GM10248 (cell line): ENCODE measurements at regions not wholly inside any gene's neighbourhood (a gene's known extent, or its start where the extent isn't known, plus 50 kb on each side); places are given as distances from the start of the nearest gene placed in this dataset.
"Not testable (repeated sequence)": the region's sequence is repeated elsewhere in the genome, so short reads cannot be mapped to it uniquely, and the experiment has no call there.

Experiments
- CTCF ChIA-PET: fragments of 300-600 bp; sonication (Branson Sonifier 250); formaldehyde crosslinking; extraction: SDS; loops from one replicate; lab custom pipeline; 2021; ENCODE audit warnings: antibody characterized with exemption; lab: Yijun Ruan, JAX
- POLR2A ChIA-PET: fragments of 350-650 bp; sonication (Branson Sonifier 250); formaldehyde crosslinking; extraction: SDS; loops from one replicate; lab custom pipeline; 2020; ENCODE audit warnings: antibody characterized with exemption; lab: Yijun Ruan, JAX
- DNase-seq: peaks from one replicate; pipeline ENCODE4 v3.0.0; 2012; ENCODE audit errors: extremely low spot score
- CTCF ChIP-seq: IDR thresholded peaks from 2 replicates; pipeline ENCODE4 v1.5.1; 2012; ENCODE audit warnings: mild to moderate bottlenecking, low read depth; ENCODE audit errors: extremely low read depth, missing control alignments, control extremely low read depth

DNA sequence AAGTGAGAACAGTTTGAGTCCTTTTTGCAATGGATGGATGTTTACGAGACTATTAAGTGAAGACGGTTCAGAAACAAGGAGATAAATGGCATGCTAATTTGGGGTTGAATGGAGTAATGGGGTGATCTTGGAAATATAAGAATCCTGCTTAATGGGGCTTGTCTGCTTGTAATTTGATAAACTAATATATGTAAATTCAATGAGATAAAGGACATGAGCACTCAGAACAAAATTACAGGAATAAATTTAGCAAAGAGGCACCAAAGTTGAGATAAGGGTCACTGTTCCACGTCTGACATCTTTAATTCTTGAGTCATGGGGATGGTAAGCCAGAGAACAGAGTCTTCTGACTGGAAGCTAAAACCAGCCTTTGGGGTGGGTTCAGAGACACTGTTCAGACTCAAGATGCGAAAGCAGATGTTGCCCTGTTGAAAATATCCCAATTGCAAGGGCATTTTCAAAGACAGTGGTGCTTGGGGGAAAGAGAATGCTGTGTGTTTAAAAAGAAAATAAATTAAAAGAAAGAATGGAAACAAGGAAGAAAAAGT lies 67.8 kb upstream of the CHRNB4 start:
- DNase-seq, result no peak
- ChIA-PET CTCF (interaction anchor here (0.8 to 3.3 kb wide), 13 partner anchors 13 to 430 kb away, joined by 3 to 30 read pairs (median 4); no protein-coding TSS in a partner anchor), POLR2A (no interaction called here)
- TF ChIP-seq CTCF, result no peak

GRCh38 chr15:78706481-78707235 lies 65.6 kb upstream of the CHRNB4 start:
- CTCF ChIA-PET, result interaction anchor here (1.0 to 1.8 kb wide), 4 partner anchors 16 to 87 kb away, joined by 3 to 5 read pairs (median 4); no protein-coding TSS in a partner anchor
- POLR2A ChIA-PET, DNase-seq: not testable (repeated sequence)

- CTCF ChIA-PET, result interaction anchor here (1.1 to 1.4 kb wide), 2 partner anchors 15 to 84 kb away, joined by 3 to 5 read pairs; no protein-coding TSS in a partner anchor
- DNase-seq, POLR2A ChIA-PET: not testable (repeated sequence)
Measured at GRCh38 chr15:78703334-78704056, 62.5 kb upstream of the CHRNB4 start.

DNA sequence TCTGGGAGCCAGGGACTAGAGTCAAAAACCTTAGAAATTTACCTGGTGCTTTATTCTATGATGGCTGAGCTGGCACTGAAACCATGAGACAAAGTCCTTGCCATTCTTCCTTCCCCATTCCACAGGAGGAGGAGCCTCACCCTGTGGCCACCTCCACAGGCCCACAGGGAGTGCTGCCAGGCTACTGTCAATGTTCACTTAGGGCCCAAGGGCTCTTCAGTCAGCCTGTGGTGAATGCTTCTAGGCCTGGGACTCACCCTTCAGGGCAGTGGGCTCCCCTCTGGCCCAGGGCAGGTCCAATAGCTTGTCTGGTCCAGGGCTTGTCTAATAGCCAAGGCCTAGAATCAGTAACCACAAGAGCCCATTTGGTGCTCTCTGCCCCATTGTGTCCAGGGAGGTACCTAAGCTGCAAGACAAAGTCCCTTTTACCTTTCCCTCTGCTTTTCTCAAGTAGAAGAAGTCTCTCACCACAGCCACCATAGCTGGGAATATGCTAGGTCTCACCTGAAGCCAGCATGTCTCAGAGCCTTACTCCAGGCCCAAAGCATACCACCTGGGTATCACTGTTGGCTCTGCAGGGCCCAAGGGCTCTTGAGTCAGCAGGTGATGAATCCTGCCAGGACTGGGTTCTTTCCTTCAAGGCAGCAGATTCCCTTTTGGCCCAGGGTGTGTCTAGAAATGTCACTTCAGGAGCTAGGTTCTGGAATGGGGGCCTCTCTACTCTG lies 61.8 kb upstream of the CHRNB4 start:
- ChIA-PET CTCF (interaction anchor here (1.1 kb wide), 1 partner anchor 14 kb away, joined by 3 read pairs; no protein-coding TSS in a partner anchor), POLR2A (no interaction called here)
- TF ChIP-seq CTCF, result no peak
- DNase-seq, result no peak

- no peak for DNase-seq
- POLR2A ChIA-PET, result no interaction called here
- TF ChIP-seq CTCF, result no peak
Measured at GRCh38 chr15:78697449-78697848, 56.4 kb upstream of the CHRNB4 start.

DNA sequence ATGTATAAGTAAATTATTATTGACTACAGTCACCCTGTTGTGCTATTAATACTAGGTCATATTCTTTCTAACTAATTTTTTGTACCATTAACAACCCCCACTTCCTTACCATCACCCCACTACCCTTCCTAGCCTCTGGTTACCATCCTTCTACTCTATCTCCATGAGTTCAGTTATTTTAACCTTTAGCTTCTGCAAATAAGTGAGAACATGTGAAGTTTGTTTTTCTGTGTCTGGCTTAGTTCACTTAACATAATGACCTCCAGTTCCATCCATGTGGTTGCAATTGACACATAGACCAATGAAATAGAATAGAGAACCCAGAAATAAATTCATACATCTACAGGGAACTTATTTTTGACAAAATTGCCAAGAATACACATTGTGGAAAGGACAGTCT lies 55.4 kb upstream of the CHRNB4 start:
- TF ChIP-seq CTCF, result no peak
- ChIA-PET POLR2A (no interaction called here), CTCF (interaction anchor here (1.0 to 5.1 kb wide), 3 partner anchors 10 to 54 kb away, joined by 3 to 25 read pairs (median 3); no protein-coding TSS in a partner anchor)
- DNase-seq, result no peak

More at GRCh38 chr15:78697449-78697848, 56.4 kb upstream of the CHRNB4 start:
- CTCF ChIA-PET, result interaction anchor here (1.4 to 5.1 kb wide), 2 partner anchors 11 to 12 kb away, joined by 3 to 25 read pairs; no protein-coding TSS in a partner anchor

DNA sequence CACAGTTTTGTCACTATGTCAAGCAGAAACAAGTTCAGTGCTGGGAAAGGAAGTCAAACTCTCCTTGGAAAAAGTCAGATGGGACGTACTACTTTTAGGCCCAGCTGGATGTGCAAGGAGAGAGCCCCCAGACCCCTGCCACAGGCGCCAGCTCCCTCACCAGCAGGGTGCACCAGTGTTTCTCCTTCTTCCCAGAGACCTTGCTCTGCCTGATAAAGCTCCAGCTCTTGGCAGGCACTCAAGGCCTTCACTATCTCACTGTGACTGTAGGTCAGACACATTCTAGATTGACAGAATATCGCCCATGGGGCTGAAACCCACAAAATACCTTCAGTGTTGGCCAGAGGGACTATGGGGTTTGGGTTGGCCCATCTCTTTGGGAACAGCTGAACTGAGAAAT lies 54.8 kb upstream of the CHRNB4 start:
- DNase-seq, result no peak
- CTCF ChIA-PET, result interaction anchor here (1.0 to 5.1 kb wide), 3 partner anchors 10 to 53 kb away, joined by 3 to 25 read pairs (median 3); no protein-coding TSS in a partner anchor
- TF ChIP-seq CTCF, result no peak
- POLR2A ChIA-PET, result no interaction called here
